22Rv1 (cell line): ENCODE measurements at regions not wholly inside any gene's neighbourhood (a gene's known extent, or its start where the extent isn't known, plus 50 kb on each side); places are given as distances from the start of the nearest gene placed in this dataset.

Experiments used
- H3K27ac ChIP-seq: fragments of 450-650 bp; 2 replicates; pipeline ENCODE4 v1.5.1; 2017
- CTCF ChIP-seq: fragments of 450-650 bp; IDR thresholded peaks from 2 replicates; pipeline ENCODE4 v1.5.1; 2017; ENCODE audit warnings: mild to moderate bottlenecking
- ZFX ChIP-seq: fragments of 450-650 bp; IDR thresholded peaks from 2 replicates; pipeline ENCODE4 v1.6.1; 2017; ENCODE audit warnings: antibody characterized with exemption, borderline replicate concordance

GRCh38 chr15:98155356-98155755, 194.9 kb downstream of the ARRDC4 start:
- TF ChIP-seq CTCF (no peak), ZFX (no peak)
- H3K27ac ChIP-seq: no peak overlapping the region

- no peak overlapping the region for H3K27ac ChIP-seq
- TF ChIP-seq ZFX (no peak), CTCF (no peak)
These were observed 199.7 kb downstream of the ARRDC4 start for GRCh38 chr15:98160236-98160635.

- H3K27ac ChIP-seq: no peak overlapping the region
- no peak for TF ChIP-seq CTCF
- no peak for TF ChIP-seq ZFX
These were observed 203.0 kb downstream of the ARRDC4 start for GRCh38 chr15:98163319-98164045.

- H3K27ac ChIP-seq: no peak overlapping the region
- no peak for TF ChIP-seq ZFX
- TF ChIP-seq CTCF: no peak
These were observed 204.1 kb downstream of the ARRDC4 start for GRCh38 chr15:98164571-98164970.

- TF ChIP-seq CTCF: no peak
- TF ChIP-seq ZFX: no peak
- no peak overlapping the region for H3K27ac ChIP-seq
These were observed 204.5 kb downstream of the ARRDC4 start for GRCh38 chr15:98164986-98165385.

- H3K27ac ChIP-seq: no peak overlapping the region
- no peak for TF ChIP-seq ZFX
- no peak for TF ChIP-seq CTCF
These were observed 207.3 kb downstream of the ARRDC4 start for GRCh38 chr15:98167722-98168268.

GRCh38 chr15:98169551-98169950, 209.0 kb downstream of the ARRDC4 start:
- no peak for TF ChIP-seq ZFX
- H3K27ac ChIP-seq: no peak overlapping the region

- no peak overlapping the region for H3K27ac ChIP-seq
- peak; percentile 8; the same call in 1 of the 2 replicates for TF ChIP-seq CTCF
- no peak for TF ChIP-seq ZFX
These were observed 213.8 kb downstream of the ARRDC4 start for GRCh38 chr15:98174286-98174685.
